GM18873 (cell line): ENCODE measurements at regions not wholly inside any gene's neighbourhood (a gene's known extent, or its start where the extent isn't known, plus 50 kb on each side); places are given as distances from the start of the nearest gene placed in this dataset.
A peak's percentile ranks its signal among the peaks of the same experiment; 100 is the strongest.
"Not testable (repeated sequence)": the region's sequence is repeated elsewhere in the genome, so short reads cannot be mapped to it uniquely, and the experiment has no call there.

Experiments
- ATAC-seq: cut with Tn5 transposase; IDR thresholded peaks from one replicate; pipeline ENCODE4 v1.9.1; 2021; ENCODE audit warnings: mild to moderate bottlenecking, moderate library complexity, moderate number of reproducible peaks; ENCODE audit not compliant: unreplicated experiment, low FRiP score

DNA sequence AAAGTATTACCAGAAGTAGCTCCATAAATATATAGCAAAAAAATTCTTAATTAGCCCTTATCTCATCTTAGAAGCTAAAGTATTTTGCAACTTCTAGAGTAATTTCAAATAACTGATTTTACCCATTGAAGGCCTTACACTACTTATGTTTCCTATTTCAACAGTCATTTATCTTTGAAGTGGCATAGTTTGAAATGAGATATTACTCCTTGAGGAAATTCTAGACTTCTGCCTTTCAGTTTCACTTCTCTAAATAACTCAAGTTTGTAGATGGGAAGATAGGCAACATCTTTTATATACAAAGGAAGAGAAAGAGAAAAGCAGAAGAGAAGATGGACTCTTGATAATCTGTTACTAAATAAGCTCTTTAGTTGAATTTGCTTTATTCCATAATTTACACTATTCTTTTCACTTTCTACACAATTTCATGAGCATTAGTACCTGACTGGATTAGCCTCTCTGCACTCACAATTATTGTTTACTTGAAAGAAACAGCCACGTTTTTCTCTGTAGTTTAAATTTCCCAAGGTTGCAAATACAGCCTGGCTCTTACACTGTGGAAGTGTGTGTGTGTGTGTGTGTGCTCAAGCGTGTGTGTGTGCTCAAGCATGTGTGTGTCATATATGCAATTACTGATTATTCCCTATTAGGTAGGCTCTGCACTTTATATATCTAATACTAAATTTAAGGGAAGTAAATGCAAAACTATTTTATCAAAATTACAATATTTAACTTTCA lies 60.6 kb upstream of the EMB start:
- ATAC-seq = peak; percentile 95

DNA sequence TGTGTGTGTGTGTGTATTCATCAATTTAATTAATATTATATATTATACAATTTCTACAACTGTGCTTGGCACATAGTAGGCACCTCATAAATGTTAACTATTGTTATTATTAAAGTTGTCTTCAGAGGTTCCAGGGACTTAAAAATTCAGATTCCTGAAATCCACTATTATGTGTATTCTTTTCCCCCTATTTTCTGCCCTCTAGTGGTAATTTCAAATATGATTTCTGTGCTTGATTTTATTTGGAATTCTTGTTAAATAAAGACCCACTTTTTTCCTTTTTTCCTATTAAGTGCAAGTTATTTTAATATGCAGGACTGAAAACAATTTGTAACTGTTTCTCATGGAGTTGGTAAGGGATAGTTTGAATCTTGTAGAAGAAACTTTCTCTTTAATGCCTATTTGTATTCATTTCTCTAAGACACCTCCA lies 72.0 kb upstream of the EMB start:
- ATAC-seq = not testable (repeated sequence)

DNA sequence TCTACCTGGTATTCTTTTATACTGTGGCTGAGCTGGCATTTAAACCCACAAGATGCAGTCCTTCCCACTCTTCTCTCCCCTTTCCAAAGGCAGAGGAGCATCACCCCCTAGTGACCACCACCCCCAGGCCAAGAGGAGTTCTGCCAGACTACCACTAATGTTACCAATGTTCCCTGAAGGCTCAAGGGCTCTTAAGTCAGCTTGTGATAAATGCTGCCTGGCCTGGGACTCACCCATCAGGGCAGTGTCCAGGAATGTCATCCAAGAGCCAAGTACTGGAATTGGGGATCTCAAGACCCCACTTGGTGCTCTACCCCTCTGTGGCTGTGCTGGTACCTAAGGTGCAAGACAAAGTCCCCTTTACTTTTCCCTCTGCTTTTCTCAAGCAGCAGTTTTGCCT lies 80.0 kb upstream of the EMB start:
- not testable (repeated sequence) for ATAC-seq

DNA sequence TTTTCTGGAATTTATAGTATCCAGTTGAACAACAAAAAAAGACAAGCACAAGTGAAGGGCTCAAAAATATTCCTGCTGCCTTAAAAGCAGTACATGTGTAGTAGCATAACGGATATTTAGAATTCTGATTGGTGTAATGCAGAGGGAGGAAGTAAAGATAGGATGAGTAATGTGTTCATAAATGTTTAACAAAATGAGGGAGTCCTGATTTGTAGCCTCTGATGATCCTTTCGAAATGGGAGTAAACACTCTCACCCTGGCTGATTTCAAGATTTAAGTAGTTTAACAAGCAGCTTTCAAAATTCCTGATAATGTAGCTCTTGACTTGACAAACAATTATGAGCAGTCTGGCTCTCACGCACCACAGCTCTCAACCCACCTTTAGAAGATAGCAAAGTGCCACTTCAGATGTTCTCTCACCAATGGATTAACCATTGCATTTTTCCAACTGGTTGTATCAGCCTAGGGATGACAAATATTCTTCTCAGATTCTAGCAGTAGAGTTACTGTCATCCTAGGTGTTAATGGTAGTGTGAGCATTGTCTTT lies 86.5 kb upstream of the EMB start:
- ATAC-seq = not testable (repeated sequence)

DNA sequence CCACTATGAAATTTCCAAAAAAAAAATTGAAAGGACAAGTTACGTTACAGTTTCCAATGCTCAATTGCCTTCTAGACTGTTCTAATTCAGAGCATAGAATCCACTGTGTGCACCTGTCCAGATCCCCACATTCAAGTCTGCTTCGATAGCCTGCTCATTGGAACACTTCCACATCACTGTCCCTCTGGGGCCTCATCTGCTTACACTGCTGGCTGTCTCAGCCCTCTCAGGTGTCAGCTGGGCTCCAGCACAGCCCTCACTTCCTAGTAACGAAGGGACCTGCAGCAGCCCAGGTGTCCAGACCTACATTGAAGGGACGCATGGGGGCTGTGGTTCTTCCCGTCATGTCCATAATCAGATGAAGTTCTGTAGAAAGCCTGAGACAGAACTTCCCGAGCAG lies 94.3 kb upstream of the EMB start:
- ATAC-seq = no peak

DNA sequence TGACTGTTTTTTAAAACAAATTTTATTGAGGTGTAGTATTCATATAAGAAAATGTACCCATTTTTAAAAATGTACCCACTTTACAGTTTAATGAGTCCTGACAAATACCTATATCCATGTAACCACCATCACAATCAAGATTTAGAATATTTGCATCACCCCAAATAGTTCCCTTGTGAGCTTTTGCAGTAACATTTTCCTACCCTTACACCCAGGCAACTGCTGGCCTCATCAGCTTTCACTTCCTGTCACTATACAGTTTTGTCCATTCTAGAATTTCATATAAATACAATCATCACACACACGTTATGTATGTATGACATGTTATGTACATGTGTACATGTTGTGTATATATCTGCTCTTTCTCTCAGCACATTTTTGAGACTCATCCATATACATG lies 96.4 kb upstream of the EMB start:
- not testable (repeated sequence) for ATAC-seq

DNA sequence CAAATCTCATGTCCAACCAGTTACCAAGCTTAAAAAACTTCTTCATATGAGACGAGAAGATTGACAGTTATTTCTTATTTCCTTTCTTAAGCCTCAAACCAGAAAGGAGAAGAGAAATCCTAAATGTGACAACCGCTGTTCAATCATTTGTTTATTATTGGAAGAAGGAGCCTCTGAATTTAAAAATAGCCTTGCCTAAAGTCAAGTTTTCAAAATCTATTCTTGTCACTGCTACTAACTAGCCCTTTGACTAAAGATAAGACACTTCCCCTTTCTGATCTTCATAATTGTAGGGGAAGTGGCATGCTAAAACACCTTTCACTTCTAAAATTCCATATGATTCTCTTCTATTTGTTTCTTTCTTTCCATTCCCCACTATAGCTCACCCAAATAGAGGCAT lies 106.2 kb upstream of the EMB start:
- ATAC-seq = peak; percentile 59

DNA sequence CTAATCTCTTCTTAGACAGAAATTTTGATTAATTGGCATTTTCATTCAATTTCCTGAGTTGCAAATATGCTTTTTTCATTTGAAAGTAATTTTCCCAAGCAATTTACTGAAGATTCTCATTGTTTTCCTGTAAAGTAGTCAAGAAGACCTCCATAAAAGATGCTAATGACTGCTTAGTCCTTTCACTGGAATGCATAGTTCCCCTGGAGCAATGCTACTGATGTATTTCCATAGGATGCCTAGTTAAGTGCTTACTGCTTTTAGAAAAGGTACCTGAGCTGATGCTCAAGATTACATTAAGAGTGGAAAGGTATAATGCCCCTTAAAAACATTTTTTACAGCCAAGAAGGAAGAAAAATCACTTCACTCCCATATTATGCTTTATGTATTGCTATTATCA lies 109.2 kb upstream of the EMB start:
- ATAC-seq = no peak

DNA sequence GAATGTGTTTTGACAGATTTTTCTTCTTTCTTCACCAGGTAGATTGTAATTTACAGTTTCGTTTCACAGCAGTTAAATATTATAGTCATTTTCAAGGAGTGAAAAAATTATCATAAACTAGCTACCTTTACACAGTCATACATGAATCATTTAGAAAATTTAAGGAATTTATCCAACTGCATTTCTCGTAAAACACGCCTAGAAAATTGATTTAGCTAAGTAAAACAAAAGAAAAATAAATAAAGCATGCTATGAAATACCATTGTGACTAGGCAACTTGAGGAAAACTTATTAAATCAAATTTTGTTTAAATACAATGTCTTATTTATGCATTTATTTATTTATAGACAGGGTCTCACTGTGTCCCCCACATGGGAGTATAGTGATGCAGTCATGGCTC lies 109.9 kb upstream of the EMB start:
- no peak for ATAC-seq

DNA sequence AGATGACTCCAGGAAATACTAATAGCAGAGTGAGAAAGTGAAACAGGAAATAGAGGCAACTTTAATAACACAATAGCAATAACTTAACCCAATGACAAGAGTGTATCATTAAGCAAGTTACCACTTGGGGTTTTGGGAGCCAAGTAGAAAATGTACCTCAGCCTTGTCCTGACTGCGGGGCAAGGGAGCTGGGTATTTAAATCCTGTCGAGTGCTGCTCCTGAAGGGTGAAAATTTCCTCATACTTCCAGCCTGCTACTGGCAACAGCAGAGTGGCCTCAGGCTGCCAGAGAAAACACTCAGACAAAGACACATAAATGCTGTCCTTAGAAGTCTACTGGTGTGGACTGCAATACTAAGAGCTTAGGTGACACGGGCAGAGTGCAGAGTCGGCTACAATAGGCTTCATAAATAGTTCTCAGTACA lies 112.5 kb upstream of the EMB start:
- ATAC-seq = no peak

DNA sequence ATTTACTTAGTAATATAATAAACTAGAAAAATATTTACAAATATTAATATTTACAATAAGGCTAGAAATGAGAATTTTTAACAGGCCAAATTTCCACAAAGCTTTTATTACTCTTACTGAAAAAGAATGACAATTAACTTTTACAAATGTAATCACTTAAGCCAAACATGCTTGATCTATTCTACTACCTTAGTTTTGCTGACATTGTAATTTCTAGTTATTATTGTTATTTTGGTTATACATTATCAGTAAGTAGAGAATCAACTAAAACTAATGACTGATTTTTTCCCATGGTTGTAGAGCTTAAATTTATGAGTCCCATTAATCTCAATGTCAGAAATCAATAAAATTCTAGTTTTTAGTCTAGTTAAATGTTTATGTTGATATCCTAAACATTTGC lies 107.8 kb upstream of the PARP8 start:
- ATAC-seq = not testable (repeated sequence)

DNA sequence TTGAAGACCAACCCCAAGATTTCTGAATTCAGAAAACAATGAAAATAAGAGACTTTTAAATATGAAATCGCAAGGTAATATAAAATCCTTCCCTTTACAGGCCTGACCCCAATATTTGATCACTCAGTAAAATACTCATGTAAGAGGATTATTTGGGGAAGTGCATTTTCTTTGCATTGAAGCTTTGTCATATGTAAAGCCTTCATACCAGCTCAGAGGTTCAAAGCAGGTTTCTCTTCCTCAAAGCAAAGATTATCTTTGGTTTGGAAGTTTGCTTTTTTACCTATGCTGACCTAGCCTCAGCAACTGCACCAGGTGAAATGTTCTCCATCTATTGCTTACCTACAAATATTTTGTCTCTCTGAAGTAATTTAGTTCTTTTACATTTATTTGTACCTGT lies 106.5 kb upstream of the PARP8 start:
- ATAC-seq = no peak

DNA sequence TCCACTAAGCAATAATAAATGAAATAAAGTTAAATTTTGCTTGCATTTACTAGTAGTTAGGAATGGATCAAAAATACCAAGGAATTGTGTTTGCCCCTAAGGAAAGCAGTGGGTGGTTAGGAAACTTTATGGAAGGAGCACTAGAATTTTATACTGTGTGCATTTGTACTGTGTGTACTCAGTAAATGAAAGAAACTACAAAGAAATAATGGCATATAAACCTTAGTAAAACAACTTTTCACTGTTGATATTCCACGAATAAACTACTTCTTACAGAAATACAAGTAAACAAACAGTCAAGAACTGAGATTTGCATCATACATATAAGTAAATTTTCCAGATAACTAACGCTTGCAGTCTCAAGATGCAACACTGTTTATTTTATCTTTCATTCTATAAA lies 103.7 kb upstream of the PARP8 start:
- no peak for ATAC-seq

DNA sequence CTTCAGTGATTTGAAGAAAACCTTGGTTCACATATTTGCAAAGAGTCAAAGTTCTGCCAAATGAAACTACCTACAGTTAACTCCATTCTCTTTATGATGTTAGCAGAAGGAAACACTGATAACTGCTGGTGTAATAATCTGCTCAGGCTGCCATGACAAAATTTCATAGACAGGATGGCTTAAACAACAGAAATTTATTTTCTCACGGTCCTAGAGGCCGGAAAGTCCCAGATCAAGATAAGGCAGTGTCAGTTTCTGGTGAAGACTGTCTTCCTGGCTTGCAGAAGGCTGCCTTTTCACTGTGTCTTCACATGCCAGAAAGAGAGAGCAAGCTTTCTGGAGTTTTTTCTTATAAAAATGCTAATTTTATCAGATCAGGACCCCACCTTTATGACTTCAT lies 102.4 kb upstream of the PARP8 start:
- no peak for ATAC-seq

DNA sequence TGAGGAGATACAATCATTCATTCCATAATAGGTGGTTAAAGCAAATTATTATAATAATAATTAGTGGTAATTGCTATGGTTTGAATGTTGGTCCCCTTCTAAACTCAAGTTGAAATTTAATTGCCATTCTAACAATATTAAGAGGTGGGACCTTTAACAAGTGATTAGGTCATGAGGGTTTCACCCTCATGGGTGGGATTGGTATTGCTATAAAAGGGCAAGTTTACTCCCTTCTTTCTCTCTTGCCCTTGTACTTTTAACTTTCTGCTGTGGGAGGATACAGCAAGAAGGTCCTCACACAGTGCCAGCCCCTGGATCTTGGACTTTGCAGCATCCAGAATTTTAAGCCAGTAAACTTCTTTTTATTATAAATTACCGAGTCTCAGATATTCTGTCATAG lies 101.9 kb upstream of the PARP8 start:
- no peak for ATAC-seq

DNA sequence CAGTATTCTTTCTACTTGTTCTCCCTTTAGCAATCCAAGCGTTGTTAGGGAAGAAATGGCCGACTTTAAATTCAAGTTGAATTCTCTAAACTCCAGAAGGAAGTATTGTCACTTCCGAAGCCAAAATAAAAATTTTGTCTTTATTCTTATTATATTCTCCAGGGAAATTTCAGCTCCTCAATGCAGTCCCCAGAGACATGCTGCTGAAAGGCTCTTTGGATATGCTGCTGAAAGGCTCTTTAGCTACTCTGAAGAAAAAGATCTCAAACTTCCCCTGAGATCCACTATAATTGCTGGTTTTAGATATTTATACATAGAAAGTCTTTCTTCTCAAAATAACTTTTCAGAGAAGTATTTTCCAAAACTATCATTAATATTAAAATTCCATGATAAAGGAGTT lies 92.3 kb upstream of the PARP8 start:
- ATAC-seq = no peak

DNA sequence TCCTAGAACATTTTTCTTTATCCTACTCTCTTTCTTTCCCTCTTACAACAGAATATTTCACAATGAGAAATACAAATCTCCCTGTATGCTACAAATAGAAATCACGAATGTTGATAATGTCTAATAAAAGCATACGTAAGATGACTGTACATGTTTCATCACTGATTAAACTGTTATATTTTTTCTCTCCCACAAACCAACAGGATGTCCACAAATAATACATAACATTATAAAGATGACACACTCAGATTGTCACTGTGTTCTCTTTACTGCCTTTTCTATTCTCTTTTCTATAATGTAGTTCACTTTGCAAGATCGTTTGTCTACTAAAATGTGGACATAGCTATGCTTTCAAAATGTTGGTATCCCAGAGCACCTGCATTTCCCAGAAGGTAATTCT lies 90.7 kb upstream of the PARP8 start:
- no peak for ATAC-seq

DNA sequence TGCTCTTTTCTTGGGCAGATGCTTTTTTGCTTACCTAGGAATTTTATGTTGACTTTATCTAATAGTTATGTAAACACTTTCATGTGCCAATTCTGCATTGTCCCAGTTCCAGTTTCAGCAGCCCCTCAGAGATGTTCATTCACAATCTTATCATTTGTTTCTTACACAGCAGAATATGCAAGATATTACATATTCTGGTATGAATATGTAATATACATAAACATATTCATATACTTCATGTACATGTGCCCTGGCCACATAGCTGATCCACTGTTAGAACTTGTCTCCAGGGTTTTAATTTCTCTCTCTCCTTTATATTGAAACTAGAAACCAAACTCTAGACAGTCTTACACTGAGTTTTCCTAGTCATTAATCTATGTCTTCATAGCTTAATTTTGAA lies 90.2 kb upstream of the PARP8 start:
- ATAC-seq = no peak

DNA sequence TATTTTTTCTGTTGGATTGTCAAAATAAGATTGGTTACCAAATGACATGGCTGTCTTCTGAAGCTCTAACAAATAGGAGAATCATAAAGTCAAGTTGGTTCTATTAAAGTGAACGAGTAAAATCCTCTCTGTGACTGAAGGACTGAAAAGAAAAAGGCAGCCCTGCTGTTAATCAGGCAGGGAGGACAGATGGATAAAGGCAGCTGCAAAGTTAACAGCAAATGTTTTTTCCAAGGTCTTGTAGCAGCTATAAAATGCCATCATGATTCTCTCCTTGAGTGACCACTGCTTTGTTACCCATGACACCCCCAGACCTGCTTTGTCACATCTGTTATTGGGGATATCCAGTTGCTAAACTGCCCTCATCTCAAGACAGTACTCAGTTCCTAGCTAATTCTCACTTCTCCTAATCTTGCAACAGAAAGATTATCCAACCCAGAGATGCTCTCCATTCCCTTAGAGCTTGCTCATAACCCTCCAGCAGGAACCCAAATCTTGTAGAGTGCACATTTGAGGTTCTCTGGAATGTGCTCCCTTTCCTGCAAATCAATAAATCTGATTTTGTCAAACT lies 89.7 kb upstream of the PARP8 start:
- ATAC-seq = no peak

DNA sequence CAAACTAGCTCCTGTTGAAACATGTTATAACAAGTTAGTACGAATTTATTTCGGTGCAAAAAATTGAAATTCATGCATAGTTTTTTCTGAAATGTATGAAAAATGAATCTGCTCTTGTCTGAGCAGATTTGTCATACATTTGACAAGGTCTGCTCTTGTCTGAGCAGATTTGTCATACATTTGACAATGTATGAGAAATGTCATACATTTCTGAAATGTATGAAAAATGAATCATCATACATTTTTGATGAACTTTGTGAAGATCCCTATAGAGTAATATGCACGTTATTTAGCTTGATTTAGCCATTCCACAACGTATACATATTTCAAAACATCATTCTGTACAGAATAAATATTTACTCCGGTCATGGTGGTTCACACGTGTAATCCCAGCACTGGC lies 85.9 kb upstream of the PARP8 start:
- ATAC-seq = no peak

DNA sequence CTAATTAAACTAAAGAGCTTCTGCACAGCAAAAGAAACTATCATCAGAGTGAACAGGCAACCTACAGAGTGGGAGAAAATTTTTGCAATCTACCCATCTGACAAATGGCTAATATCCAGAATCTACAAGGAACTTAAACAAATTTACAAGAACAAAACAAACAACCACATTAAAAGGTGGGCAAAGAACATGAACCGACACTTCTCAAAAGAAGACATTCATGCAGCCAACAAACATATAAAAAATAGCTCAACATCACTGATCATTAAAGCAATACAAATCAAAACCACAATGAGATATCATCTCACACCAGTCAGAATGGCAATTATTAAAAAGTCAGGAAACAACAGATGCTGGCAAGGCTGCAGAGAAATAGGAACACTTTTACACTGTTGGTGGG lies 84.6 kb upstream of the PARP8 start:
- ATAC-seq = not testable (repeated sequence)

DNA sequence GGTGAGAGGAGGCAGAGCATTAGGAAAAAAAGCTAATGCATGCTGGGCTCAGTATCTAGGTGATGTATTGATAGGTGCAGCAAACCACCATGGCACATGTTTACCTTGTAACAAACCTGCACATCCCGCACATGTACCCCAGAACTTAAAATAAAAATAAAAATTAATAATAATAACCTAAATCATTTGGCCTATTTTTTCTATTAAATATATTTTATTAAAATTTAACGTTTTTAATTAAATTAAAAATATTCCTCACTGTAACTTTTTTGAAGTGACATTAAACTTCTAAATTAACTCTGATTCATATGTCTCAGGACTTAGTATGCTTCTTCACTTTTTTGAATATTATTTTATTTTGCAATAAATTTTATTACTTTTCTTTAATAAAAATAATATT lies 83.7 kb upstream of the PARP8 start:
- ATAC-seq = no peak
